Activated CD4-positive, alpha-beta T cell treated with anti-CD3 and anti-CD28 coated beads, Interleukin-2, Interleukin-4, amounts not matched to agents 100 ng/mL and 50 ng/mL, durations not matched to agents 16 hours and 8 hours (primary cell): ENCODE measurements at regions not wholly inside any gene's neighbourhood (a gene's known extent, or its start where the extent isn't known, plus 50 kb on each side); places are given as distances from the start of the nearest gene placed in this dataset.

Source experiments
- DNase-seq: peaks from one replicate; pipeline ENCODE4 v3.0.0-alpha.2; 2020; ENCODE audit warnings: low spot score

DNA sequence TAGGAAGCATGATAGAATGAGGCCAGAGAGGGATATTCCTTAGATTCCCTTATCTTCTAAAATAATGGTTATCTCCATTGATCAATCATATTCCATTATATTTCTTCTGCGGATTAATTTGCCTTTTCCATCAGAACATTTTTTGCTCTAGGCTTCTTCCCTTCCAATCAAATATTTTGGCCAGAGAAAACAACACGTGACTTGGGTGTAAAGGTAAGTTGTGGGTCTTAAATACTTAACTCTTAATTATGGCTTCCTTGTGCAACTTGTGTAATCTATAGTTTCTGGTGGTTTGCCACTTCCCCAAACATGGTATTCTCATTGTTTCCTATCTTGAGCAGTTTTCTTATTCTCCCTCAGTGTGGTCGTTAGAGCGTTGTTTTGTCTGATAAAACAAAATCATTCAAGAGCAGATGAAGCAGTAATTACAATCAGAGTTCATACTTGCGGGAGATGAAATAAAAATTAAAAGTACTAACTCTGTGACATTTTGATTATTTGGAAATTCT, 889.3 kb downstream of the MAT2B start:
- no peak for DNase-seq

DNA sequence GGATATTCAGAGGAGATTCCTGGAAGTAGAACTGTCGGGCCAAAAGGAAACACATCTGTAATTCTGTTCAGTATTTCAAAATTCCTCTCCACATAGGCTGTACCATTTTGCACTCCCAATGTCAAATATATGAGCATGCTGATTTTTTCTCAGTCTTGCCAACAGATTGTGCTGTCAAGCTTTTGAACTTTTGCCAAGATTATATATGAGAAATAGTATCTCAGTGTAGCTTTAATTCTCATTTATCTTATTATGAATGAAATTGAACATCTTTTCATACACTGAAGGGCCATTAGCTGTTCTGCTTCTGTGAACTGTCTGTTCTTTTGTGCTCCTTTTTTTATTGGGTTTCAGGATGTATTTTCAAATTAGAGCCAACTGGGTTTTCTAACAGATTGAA, 907.1 kb downstream of the MAT2B start:
- no peak for DNase-seq

DNA sequence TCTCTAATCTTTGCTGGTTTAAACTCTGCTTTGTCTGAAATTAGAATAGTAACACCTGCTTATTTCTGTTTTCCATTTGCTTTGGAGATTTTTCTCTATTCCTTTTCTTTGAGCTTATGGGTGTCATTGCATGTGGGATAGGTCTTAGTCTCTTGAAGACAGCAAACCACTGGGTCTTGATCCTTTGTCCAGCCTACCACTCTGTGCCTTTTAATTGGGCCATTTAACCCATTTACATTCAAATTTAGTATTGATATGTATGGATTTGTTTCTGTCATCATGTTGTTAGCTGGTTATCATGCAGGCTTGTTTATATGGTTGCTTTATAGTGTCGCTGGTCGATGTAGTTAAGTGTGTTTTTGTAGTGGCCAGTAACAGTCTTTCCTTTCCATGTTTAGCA, 914.7 kb downstream of the MAT2B start:
- no peak for DNase-seq

DNA sequence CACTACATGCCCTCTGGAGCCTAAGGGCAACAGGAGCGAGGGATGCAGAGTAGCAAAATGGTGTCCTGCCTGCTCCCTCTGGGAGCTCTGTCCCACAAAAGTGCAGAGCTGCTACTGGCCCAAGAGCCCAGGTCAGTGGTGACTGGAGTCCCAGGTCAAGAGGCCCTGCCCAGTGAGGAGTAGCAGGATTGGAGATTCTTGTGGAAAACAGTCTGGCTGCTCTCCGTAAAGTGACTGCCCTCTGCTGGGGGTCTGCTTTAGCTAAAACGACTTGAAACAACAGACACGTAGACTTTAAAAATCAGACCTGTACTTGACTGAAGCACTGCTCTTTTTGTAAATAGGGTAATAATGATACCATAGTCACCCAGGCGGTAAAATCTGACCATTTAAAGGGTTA, 917.0 kb downstream of the MAT2B start:
- DNase-seq, result no peak

DNA sequence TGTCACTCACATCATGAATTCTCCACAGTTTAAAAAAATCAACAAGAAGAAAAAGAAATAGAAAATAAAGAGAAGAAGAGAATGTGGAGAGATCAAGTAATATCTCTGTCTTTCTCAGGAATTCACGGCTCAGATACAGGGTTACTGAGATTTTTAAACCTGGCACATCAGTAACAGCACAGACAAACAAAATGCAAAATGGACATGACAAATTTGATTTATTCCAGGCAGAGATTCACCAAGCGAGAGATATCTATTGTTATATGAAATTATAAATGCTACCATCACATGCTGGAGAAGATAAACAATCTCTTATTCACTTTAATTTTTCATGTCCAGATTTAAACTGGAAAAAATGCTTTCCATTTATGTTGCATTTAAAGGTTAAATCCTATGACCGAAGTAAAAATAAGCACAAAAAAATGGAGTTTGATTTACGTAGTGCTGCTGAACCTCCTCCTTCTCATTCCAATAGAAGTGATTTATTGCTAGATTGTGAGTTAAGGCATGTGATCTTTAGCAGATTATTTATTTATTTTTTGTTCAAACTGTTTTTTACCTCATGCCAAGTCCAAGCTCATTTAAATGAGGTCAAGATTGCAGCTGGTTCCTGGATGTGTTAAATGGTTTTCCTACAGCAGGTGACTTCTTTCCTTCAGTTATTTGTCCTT, 926.4 kb downstream of the MAT2B start:
- no peak for DNase-seq

DNA sequence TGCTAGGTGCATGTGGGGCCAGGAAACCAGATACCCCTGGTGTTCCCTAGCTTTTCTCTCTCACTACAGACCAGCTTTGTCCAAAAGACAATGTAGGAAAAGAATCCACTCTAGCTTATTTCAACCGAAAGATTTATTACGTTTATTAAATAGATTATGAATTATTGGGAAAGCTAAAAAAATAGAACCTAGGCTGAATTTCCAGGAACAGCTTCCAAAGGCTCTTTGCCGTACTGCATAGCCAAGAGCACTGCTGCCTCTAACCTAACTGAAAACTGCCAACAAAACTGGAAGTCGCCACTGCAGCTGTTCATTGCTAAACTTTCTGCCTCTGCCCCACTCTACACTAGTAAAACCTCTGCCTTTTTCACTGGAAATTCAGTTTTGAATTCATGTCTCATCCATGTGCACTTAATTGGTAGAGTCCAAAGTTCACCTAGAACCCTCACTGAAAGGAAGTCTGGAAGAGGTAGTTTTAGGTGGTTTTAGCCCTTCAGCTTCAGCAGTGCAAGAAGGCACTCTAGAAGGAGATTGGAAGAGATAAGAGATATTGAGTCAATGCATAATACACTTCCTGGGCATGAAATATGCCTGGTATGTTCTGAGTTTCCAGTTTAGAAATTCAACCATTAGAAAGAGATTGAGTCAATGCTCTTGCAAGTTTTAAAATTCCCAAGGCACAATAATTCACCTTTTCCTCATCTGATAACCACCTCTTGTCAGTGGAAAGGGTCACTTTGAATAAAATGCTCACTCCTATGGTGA, 927.9 kb downstream of the MAT2B start:
- DNase-seq, result no peak

DNA sequence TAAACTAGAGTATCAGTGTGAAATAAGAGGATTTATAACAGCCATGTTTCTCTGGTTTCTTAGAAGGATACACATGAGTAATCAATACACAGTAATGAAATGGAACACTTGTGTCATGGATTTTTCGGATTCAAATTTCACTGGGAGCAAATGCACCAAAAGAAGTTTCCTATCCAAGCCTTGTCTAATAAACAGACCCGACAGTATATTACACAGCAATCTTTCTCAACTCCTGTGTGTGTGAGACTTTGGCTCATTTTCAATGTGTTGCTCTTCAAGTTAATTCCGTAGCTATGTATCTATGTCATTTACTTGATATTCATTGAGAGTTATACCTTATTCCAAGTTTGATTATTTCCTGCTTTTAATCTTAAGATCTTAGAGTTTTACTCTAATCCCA, 930.2 kb downstream of the MAT2B start:
- no peak for DNase-seq

DNA sequence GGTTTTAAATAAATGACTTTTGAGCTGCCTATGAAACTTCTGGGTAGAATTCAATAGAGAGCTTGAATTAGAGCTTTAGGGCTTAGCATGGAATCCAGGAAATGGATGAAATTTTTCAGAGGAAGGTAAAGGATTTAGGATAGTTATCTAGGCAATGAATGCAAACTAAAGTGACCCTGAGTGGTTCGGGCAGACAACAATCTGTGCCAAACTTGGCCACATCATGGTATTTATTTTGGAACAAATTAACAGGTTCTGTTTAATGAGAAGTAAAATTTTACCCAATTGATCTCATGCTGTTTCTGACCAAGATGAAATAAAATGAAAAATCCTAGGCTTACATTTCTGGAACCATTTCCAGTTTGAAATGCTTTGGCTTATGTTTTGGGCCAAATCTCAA, 934.4 kb downstream of the MAT2B start:
- DNase-seq, result no peak

DNA sequence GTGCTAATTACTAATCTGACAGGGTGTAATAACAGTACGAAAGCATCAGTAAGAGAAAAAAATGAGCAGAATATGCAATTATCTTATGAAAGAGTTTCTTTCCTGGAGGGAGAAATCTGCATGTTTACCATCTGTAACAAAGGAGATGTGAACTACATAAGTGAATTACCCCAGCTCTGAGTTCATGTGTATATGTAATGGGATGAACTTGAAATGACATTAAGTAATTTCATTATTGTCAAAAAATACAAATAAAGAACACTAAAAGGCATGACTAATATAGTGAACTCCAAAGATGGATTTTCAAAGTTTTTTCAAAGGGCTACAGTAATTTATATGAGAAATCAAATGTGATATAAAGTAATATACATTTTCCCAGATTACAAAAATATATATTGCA, 944.0 kb downstream of the MAT2B start:
- DNase-seq, result no peak

DNA sequence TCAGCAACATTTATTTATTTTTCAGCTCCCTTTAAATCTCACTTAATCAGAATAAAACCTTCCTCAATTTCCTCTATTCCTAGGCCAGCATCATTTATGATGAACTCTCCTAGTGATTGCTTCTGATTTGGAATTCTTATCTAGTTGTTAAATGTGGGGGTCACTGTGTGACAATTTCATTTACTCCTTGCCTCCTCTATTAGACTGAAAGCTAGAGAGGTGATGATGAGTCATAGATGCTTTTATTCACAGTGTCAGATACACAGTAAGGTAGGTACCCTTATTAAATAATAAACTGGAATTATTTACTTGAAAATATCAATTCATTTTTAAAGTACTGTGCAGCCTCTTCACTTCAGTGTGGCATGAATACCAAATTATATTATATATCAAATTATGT, 960.6 kb downstream of the MAT2B start:
- no peak for DNase-seq

DNA sequence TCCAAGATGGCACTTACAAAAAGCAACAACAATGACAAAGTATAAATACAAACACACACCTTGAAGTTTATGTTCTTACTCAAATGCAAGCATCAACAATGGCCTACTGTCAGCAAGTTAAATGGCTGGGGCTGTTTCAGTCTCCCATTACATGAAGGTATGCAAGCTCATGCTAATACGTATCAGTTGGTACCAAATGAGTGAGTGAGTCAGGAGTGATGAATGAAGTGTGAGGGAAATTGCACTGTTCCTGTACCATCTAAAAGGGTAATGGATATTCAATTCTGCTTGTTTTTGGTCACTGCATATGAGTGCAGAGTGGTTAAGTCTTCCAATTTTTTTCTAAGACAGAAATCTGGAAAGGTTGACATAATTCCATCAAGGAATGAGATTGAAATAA, 964.9 kb downstream of the MAT2B start:
- DNase-seq, result no peak

DNA sequence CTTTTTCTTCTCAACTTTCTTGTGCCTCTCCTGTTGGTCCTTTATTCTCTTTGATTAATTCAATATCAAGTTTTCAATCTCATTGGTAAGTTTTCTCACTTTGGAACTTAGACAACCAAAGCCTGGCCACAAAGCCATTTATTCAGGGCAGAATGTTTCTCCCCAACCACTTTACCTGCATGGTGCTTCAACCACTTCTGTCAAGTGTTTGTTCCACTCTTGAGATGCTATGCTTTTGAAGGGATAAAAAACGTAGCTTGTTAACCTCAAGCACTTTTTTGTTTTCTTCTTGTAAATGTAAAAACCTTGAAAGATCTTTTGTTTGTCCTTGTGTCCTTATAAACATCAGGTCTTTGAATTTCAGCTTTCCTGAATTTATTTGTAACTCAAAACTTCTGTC, 966.7 kb downstream of the MAT2B start:
- no peak for DNase-seq

DNA sequence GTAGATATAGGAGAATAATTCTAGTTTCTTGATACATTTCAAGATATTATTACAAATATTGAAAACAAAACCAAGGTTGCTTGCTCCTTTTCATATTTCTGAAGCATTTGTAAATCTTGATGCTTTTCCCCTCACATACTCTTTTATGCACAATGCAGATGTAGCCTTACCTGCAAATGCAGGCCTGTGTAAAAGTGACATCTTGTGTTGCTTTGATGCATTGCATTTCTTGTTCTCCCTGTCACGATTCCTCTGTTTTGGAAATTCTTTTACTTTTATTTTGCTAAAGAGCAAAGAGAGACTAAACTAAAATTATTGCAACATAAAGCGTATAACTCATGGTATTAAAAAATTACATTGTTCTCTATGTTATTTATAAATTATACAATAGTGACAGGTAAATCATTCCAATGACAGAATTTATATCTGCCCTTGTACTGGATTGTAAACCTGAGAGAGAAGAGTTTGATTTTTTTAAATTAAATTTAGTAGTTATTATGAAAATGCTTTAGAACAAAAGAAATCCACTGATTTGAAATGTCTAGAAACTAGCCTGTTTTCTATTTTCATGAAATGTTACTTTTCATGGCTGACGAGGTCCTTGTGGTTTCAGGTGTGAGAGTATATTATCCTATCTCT, 970.0 kb downstream of the MAT2B start:
- no peak for DNase-seq

DNA sequence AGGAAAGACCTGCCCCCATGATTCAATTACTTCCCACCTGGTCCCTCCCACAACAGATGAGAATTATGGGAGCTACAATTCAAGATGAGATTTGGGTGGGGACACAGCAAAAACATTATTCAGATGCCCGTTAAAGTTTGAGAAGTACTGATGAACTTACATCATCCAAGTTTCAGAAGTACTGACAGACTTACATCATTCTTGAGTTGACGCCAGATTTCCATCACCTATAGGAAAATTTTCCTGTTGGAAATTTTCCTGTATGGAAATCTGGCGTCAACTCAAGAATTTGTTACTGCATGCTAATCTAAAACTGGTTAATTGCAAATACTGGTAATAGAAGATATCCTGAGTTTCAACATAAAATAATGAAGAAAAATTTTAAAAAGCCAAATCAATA, 975.9 kb downstream of the MAT2B start:
- no peak for DNase-seq

DNA sequence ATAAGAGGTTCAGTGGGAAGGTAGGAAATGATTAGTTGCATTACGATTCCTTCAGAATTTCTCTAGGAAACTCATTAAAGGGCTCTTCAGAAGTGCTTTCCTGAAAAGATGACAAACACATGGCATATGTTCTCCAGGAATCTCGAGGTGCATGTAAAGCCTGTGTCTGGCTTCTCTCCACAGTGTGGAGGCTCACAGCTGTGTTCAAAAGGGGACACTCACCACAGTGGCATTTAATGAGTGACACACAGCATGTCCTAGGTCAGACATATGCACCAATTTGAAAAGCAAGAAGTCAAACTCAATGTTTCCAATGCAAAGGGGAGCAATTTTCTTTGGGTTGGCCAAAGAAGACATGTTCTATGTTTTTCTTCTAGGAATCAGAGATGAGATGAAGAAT, 976.9 kb downstream of the MAT2B start:
- no peak for DNase-seq

DNA sequence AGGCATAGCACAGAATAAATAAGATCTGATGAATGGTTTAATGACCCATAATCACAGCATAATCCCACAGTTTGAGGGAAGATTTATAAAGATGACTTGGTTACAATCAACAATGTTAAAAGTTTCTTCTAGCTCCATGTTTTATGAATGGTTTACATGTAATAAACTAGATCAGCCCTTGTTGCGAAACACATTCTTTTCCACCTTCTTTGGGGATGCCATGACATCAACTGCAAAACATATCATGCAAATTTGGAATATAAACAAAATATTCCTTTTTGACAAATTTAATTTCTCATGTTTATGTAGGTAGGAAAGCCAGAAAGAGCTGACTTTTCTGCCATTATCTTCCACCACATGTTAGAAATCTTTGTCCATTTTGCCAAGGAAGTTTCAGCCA, 979.5 kb downstream of the MAT2B start:
- DNase-seq, result no peak

DNA sequence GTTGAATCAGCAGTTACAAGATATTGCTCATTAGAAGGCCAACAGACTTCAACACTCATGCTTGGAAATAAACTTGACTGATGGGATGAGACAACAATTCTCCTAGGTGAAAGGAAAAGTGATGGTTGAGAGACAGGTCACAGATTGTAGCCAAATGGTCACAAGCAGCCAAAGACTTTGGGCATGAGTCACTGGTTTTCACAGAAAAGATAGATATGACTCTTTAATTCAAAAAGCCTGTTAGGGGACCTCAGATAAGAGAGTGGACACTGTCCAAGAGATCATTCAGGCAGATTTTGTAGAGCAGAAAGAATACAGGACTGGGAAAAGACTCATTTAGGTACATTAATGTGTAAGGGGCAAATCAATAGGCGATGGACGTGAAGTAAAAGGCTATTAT, 982.5 kb downstream of the MAT2B start:
- DNase-seq, result no peak

DNA sequence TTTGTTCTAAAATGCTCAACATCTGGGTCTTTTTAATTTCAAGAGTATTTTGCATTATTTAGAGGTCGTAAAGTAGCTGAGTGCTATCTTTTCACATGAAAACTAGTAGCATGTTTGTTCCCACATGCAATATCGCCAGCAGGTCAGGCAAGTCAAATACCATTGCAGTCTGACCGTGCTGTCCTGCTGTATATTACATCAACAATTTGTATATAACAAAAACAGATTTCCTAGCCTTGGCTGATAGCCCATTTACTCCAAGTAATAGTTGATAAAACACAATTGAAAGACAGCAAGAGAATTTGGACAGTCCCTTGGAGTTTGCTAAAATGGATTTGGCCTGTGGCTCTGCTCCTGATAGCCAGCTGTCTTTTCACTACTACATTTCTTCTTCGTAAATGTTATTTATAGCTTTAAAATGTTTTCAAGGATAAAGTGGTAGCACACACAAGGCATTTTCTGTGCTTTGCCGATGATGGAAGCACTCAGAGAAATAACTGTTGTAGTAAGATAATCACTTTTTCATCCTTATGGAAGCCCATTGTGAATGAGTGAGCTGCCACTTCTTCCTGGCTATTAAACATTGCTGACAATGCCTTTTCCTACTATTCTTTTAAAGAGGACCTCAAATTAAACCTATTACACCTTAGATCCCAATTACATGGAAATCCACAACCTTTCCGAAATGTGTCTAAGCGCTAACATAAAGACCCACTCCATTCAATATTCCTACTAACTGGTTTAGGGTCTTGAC, 992.1 kb downstream of the MAT2B start:
- DNase-seq, result no peak

DNA sequence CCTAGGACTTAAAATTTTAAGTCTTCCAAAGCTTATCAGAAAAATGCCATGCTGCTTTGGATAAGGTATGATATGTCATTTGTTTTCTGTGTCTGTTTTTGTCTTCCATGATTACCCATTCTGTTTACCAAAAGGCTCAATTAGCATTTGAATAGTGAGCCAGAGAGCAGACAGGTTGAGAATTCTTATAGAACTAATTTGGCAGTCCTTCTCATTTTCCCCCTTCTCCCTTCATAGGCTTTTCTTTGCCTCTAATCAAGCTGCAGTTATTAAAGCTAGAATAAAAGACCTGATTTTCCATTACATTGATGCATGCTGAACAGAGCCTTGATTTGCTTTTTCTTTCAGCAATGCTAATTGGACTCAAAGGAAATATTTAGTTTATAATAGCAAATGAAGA, 993.0 kb downstream of the MAT2B start:
- no peak for DNase-seq

DNA sequence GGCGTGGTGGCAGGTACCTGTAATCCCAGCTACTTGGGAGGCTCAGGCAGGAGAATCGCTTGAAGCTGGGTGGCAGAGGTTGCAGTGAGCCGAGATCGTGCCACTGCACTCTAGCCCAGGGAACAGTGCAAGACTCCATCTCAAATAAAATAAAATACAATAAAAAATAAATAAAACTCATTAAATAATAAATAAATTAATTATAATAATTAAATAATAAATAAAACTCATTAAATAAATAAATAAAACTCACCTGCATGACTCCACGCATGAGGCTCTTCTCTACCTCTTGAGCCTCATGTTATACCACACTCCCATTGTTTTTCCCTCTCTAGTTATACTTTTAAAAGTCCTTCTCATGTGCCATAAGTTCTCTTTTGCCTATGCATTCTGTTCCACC, 995.4 kb downstream of the MAT2B start:
- DNase-seq, result no peak

DNA sequence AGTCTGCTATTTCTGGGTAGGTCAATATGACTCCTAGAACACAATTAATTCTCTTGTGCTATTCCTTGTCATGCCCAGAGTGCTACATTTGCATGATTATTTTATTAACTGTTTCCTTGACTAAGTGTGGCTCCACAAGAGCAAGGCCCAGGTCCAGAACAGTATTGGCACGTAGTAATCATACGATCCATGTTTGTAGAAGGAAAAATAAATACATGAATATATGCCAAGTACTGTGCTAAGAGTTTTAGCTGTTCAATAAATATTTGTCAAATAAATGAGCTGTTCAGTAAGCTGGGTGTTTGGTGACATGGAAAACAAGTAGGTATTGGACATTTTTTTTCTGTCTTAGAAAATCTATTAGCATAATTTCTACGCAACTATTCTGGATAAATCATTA, 995.9 kb downstream of the MAT2B start:
- DNase-seq, result no peak

DNA sequence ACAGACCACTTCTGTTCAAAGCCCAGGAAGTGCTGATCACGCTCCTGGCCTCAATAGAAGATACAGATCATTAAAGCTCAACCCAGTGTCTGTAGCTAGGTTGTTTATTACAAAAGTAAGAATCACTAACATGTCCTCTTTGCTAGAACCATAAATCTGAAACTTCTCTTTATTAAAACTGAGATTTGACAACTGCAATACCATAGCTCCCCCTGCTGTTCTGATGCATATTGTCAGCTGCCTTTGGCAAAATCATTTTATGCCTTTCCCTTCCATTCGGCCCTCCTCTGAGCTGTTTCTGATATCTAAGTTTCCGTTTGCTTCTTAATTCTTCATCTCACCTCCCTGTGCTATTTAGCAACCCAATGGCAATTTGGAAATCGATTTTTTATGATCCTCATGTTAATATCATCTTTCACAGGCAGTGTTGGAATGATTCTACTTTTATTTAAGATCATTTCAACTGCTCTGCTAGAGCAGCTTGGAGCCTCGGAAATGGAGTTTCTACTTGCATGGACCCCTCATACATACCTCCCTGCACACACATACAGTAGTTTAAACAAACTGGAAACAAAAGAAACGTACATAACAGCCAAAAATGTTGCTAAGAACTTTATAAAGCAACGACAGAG, 998.8 kb downstream of the MAT2B start:
- peak; percentile 33 for DNase-seq
